HUES64 (cell line): ENCODE measurements at regions not wholly inside any gene's neighbourhood (a gene's known extent, or its start where the extent isn't known, plus 50 kb on each side); places are given as distances from the start of the nearest gene placed in this dataset.

ENCODE experiments used
- H3K27ac ChIP-seq: 2 replicates; pipeline ENCODE4 v1.7.0; 2013; ENCODE audit warnings: low read depth, low read length, inconsistent platforms
- H3K27me3 ChIP-seq: 2 replicates; pipeline ENCODE4 v1.6.1; 2013; ENCODE audit warnings: mild to moderate bottlenecking, low read length; ENCODE audit not compliant: insufficient read depth
- H3K36me3 ChIP-seq: 2 replicates; pipeline ENCODE4 v1.6.1; 2013; ENCODE audit warnings: mild to moderate bottlenecking, low read length; ENCODE audit not compliant: insufficient read depth
- H3K4me1 ChIP-seq: 2 replicates; pipeline ENCODE4 v1.6.1; 2013; ENCODE audit warnings: mild to moderate bottlenecking, low read length, moderate library complexity; ENCODE audit not compliant: insufficient read depth
- H3K4me3 ChIP-seq: 2 replicates; pipeline ENCODE4 v1.5.1; 2013; ENCODE audit warnings: mild to moderate bottlenecking, low read length, moderate library complexity
- H3K9ac ChIP-seq: 2 replicates; pipeline ENCODE4 v1.6.1; 2013; ENCODE audit warnings: mild to moderate bottlenecking, low read depth, low read length
- H3K9me3 ChIP-seq: 2 replicates; pipeline ENCODE4 v1.6.1; 2013; ENCODE audit warnings: low read depth, low read length; ENCODE audit not compliant: insufficient read depth
- WGBS: fragments of 150-250, 120-280 bp; methylation state at CpG from one replicate; pipeline ENCODE4 v1.1.7; 2013; ENCODE audit warnings: missing lambda C conversion rate; 5-methylcytosine and 5-hydroxymethylcytosine counted together

DNA sequence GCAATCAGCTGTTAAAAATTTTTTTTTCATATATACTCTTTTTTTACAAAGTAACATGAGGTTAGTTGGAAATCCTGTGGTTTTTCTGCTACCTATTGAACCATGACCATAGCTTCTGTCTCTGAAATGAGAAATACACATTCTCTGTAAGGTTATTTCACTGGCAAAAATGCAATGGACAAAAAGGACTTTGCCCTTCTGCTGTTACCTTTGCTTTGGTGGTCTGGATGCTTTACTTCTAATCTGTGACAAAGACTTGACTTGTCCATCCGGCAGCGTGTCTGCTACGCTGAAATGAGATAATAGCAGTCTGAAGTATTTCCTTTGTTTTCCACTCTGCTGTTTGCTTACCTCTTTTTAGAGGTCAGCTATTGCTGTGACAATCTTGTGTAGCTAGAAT, 412.8 kb downstream of the SLITRK6 start:
- no peaks in the 10 kb centered on the region for H3K36me3 ChIP-seq
- no peak overlapping the region for H3K27ac ChIP-seq
- H3K4me3 ChIP-seq: no peak overlapping the region
- WGBS: 92% methylated on average over 3 of the region's 3 CpGs
- H3K9ac ChIP-seq: no peak overlapping the region
- 0 out of 2 replicates have a peak, but pooled peaks cover 2% of the 10 kb centered on the region for H3K9me3 ChIP-seq
- H3K27me3 ChIP-seq: no peaks in the 10 kb centered on the region
- H3K4me1 ChIP-seq: no peaks in the 10 kb centered on the region; the same call in 1 of the 2 replicates

DNA sequence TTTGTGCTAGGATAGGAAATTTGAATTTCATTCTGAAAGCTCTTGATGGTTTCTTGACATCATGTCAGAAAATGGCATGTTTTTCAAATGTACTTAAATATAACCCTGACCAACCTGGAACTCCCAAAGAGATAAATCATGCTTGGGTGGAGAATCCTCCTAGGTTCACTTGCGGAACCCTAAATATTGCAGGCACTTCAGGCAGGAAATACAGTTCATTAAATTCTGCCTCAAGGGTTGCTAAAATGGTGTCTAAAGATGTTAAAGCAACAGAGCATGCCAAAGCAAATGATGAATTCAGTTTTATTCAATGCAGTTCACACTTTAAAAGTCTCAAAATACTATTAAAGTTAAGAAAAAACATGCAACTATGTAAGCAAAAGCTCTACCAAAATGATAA, 415.9 kb downstream of the SLITRK6 start:
- no peaks in the 10 kb centered on the region for H3K36me3 ChIP-seq
- H3K4me3 ChIP-seq: no peak overlapping the region
- no peaks in the 10 kb centered on the region; the same call in 1 of the 2 replicates for H3K4me1 ChIP-seq
- no peak overlapping the region for H3K27ac ChIP-seq
- H3K9ac ChIP-seq: no peak overlapping the region
- H3K27me3 ChIP-seq: no peaks in the 10 kb centered on the region
- H3K9me3 ChIP-seq: 0 out of 2 replicates have a peak, but pooled peaks cover 2% of the 10 kb centered on the region
- WGBS: 93% methylated on average over 1 of the region's 1 CpG

DNA sequence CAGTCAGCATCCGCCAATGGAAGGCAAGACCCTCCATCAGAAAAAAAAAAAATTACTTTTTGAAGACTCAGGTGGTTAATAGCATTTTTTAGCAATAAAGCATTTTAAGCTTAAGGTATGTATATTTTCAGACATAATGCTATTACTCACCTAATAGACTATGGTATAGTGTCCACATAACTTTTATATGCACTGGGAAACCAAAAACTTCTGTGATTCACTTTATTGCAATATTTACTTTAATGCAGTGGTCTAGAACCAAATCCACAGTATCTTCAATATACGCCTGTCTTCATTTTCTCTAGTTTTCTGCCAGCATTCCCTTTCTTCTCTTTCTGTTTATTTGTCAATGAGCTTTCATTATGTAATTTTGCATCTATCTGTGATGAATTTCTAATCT, 418.1 kb downstream of the SLITRK6 start:
- no peaks in the 10 kb centered on the region; the same call in 1 of the 2 replicates for H3K4me1 ChIP-seq
- no peaks in the 10 kb centered on the region for H3K27me3 ChIP-seq
- H3K9ac ChIP-seq: no peak overlapping the region
- 88% methylated on average over 2 of the region's 2 CpGs for WGBS
- no peaks in the 10 kb centered on the region for H3K36me3 ChIP-seq
- H3K9me3 ChIP-seq: no peaks in the 10 kb centered on the region
- no peak overlapping the region for H3K4me3 ChIP-seq
- H3K27ac ChIP-seq: no peak overlapping the region

DNA sequence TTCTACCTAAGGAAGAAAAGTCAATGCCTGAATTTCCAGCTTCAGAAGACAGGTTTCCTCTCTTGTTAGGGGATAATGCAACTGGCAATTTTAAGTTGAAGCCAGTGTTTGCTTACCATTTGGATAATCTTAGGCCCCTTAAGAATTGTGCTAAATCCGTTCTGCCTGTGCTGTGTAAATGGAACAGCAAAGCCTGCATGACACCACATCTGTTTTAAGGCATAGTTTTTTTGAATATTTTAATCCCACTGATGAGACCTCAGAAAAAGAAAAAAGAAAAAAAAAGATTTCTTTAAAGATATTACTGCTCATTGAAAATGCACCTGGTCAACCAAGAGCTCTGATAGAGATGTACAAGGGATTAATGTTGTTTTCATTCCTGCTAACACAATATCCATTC, 419.2 kb downstream of the SLITRK6 start:
- no peaks in the 10 kb centered on the region for H3K27me3 ChIP-seq
- no peak overlapping the region for H3K4me3 ChIP-seq
- H3K9ac ChIP-seq: no peak overlapping the region
- H3K4me1 ChIP-seq: no peaks in the 10 kb centered on the region
- WGBS: 100% methylated on average over 1 of the region's 1 CpG
- no peaks in the 10 kb centered on the region for H3K9me3 ChIP-seq
- H3K27ac ChIP-seq: no peak overlapping the region
- H3K36me3 ChIP-seq: no peaks in the 10 kb centered on the region

DNA sequence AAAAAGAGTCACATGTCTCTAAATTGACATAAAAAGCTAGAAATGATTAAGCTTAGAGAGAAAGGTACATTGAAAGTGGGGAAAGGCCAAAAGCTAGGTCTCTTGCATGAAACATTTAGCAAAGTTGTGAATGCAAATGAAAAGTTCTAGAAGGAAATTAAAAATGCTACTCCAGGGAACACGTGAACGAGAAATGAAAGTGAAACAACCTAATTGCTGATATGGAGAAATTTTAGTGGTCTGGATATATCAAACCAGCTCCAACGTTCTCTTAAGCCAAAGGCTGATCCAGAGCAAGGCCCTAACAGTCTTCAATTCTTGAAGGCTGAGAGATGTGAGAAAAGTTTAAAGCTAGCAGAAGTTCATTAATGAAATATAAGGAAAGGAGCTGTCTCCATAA, 419.8 kb downstream of the SLITRK6 start:
- Histone ChIP-seq H3K9ac (no peak overlapping the region), H3K4me1 (no peaks in the 10 kb centered on the region), H3K27ac (no peak overlapping the region), H3K4me3 (no peak overlapping the region), H3K36me3 (no peaks in the 10 kb centered on the region), H3K9me3 (no peaks in the 10 kb centered on the region), H3K27me3 (no peaks in the 10 kb centered on the region)
- 62% methylated on average over 3 of the region's 3 CpGs for WGBS

DNA sequence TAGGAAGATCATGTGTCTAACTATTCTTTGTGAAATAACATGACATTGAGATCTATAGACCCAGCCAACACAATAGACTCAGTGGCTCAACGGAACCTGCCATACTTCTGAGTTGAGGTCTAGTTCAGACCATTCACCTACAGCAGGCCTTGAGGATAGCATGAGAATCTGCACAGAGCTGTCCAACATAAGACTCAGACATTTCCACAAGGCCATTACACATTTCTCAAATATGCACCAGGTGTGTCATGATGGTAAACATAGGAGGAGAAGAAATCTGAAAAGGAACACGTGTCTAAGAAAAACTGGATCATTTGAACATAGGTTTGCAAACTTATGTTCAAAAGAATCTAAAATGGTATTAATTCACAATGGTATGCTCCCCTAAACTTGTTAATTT, 421.4 kb downstream of the SLITRK6 start:
- Histone ChIP-seq H3K4me1 (no peaks in the 10 kb centered on the region), H3K36me3 (no peaks in the 10 kb centered on the region), H3K9ac (no peak overlapping the region), H3K27ac (no peak overlapping the region), H3K9me3 (no peaks in the 10 kb centered on the region), H3K27me3 (no peaks in the 10 kb centered on the region), H3K4me3 (no peak overlapping the region)
- WGBS: 93% methylated on average over 2 of the region's 2 CpGs

DNA sequence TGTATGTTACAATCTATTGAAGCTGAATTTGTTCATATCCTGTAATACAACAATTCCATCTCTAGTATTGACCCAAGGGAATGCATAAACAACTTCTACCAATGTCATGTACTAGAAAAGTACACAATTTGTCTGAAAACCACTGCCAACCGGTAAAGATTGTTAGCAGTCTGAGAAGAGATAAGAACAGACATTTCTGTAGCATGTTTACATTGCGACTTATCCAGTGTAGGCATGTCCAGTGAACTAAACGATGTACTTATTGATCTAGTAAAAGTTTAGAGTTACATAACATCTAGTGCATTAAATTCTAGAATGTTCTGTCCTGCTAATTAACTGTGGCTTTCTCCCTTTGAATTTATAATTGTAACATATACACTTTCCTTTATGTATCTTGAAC, 425.9 kb downstream of the SLITRK6 start:
- no peaks in the 10 kb centered on the region for H3K36me3 ChIP-seq
- H3K4me3 ChIP-seq: no peak overlapping the region
- H3K9me3 ChIP-seq: no peaks in the 10 kb centered on the region
- H3K4me1 ChIP-seq: no peaks in the 10 kb centered on the region
- H3K27me3 ChIP-seq: no peaks in the 10 kb centered on the region
- no peak overlapping the region for H3K9ac ChIP-seq
- no peak overlapping the region for H3K27ac ChIP-seq
- WGBS: 97% methylated on average over 3 of the region's 3 CpGs

DNA sequence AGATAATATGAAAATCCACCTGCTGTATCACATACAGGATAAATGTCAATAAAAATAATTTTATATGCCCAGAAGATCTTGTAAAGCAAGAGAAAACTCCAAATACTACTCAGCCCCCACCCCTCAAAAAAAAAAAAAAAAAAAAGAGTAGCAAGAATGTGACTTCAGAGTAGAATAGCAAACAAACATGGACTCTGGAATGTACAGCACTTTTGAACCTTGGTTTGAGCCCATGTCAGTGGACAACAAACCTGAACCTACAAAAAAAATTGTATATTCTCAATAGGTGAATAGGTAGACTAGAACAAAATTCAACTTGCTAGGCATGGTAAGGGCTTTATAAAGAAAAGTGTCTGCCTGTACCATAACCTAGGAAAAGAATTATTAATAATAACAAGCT, 428.0 kb downstream of the SLITRK6 start:
- H3K9me3 ChIP-seq: no peaks in the 10 kb centered on the region
- no peak overlapping the region for H3K9ac ChIP-seq
- H3K4me3 ChIP-seq: no peak overlapping the region
- no peak overlapping the region for H3K27ac ChIP-seq
- H3K4me1 ChIP-seq: no peaks in the 10 kb centered on the region
- H3K27me3 ChIP-seq: no peaks in the 10 kb centered on the region
- H3K36me3 ChIP-seq: no peaks in the 10 kb centered on the region

DNA sequence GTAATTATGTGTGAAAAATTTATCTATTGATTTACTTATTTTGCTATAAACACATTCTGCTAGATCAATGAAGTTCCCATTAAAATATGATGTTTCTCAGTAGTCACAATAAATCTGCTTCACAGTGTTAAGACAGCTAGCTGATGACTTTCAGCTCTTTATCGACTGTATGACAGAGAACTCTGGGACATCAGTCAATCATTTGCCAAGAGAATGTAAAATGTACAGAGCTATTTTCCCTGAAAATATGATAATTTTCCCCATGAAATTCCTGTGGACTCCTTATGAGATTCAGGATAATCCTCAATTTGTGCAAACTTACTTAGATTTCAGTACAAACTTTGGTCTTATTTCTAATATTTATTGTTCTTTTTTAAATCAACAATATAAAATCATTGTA, 430.5 kb downstream of the SLITRK6 start:
- H3K4me3 ChIP-seq: no peak overlapping the region
- no peaks in the 10 kb centered on the region for H3K9me3 ChIP-seq
- no peak overlapping the region for H3K27ac ChIP-seq
- H3K27me3 ChIP-seq: no peaks in the 10 kb centered on the region
- H3K36me3 ChIP-seq: no peaks in the 10 kb centered on the region
- 100% methylated on average over 1 of the region's 1 CpG for WGBS
- no peaks in the 10 kb centered on the region for H3K4me1 ChIP-seq
- H3K9ac ChIP-seq: no peak overlapping the region

DNA sequence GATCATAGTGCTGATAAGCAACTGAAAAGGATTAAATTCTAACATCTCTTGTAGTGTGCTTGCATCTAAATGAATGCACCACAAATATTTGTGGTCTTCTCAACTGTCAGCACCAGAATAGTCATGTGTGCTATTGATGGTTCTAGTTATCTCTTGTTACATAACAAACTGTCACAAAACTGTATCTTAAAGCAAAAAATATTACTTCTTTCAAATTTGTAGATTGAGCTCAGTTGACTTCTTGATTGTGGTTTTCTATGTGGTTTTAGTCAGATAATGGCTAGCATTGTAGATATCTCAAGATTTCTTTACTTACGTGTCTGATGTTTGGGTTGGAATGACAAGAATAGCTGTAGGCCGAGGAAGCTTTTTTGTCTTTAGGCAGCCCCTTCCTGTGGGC, 431.3 kb downstream of the SLITRK6 start:
- Histone ChIP-seq H3K9me3 (no peaks in the 10 kb centered on the region), H3K27ac (no peak overlapping the region), H3K27me3 (no peaks in the 10 kb centered on the region), H3K4me1 (no peaks in the 10 kb centered on the region), H3K9ac (no peak overlapping the region), H3K4me3 (no peak overlapping the region), H3K36me3 (no peaks in the 10 kb centered on the region)
- 91% methylated on average over 2 of the region's 2 CpGs for WGBS

DNA sequence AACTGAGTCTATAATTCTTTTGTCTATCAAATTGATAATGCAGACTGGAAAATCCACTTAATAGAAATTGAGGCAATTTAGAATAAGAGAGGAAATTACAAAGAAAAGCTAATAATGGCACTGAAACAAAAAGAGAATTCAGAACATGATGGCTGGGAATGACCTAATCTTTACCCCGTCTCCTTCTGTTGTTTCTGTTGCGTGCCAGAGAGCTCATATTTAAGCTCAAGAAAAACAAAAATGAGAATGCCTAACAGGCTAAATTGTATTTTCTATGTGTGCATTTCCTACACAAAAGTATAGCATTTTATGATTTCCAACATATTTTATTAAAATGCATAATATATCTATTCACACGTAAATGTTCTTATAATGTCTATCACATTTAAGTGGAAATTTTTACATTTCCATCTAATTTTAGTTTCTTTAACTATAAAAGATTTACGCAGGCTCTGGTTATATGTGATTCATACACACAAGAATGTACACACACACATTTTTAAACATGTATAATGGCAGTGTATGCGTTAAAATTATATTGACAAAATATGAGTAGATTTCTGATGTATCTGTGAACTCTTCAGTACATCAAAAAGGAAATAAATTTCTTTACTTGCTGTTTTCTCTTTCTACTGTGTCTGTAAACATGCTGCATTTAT, 432.3 kb downstream of the SLITRK6 start:
- no peak overlapping the region for H3K9ac ChIP-seq
- H3K27ac ChIP-seq: no peak overlapping the region
- H3K27me3 ChIP-seq: no peaks in the 10 kb centered on the region
- H3K4me1 ChIP-seq: no peaks in the 10 kb centered on the region
- WGBS: 90% methylated on average over 2 of the region's 5 CpGs
- no peak overlapping the region for H3K4me3 ChIP-seq
- H3K36me3 ChIP-seq: no peaks in the 10 kb centered on the region
- no peaks in the 10 kb centered on the region for H3K9me3 ChIP-seq

DNA sequence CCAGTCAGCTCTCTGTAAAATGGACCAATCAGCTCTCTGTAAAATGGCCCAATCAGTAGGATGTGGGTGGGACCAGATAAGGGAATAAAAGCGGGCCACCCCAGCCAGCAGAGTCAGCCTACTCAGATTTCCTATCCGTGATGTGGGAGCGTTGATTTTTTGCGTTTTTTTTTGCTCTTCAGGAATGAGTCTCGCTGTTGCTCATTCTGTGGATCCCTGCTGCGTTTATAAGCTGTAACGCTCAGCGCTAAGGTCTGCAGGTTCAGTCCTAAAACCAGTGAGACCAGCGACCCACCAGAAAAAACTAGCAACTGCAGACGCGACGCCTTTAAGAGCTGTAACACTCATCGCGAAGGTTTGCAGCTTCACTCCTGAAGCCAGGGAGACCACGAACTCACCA, 435.7 kb downstream of the SLITRK6 start:
- 97% methylated on average over 15 of the region's 15 CpGs for WGBS
- H3K9ac ChIP-seq: no peak overlapping the region

More for the DNA sequence above, 435.7 kb downstream of the SLITRK6 start:
- Histone ChIP-seq H3K36me3 (no peaks in the 10 kb centered on the region), H3K27me3 (no peaks in the 10 kb centered on the region), H3K4me3 (no peak overlapping the region), H3K9me3 (no peaks in the 10 kb centered on the region), H3K27ac (no peak overlapping the region), H3K4me1 (no peaks in the 10 kb centered on the region)
